K562 (cell line): ENCODE measurements at regions not wholly inside any gene's neighbourhood (a gene's known extent, or its start where the extent isn't known, plus 50 kb on each side); places are given as distances from the start of the nearest gene placed in this dataset.

ENCODE experiments used
- BRF1 ChIP-seq: IDR thresholded peaks from 3 replicates; pipeline ENCODE4 v1.6.1; 2011; ENCODE audit warnings: borderline replicate concordance, mild to moderate bottlenecking; ENCODE audit not compliant: insufficient read length; ENCODE audit errors: extremely low read depth
- MYC ChIP-seq, 2 experiments: fragments of 250-450 bp in 1 of 2; sonication (Bioruptor Pico) in 1 of 2; IDR thresholded peaks; 2 replicates each; pipeline versions ENCODE4 v1.5.1 to v1.6.1; 2012 to 2021; ENCODE audit warnings: low read depth in 2 of 2, borderline replicate concordance in 1 of 2, improper control_type of control experiment in 1 of 2, low read length in 1 of 2, mild to moderate bottlenecking in 1 of 2, moderate library complexity in 1 of 2
- PHB ChIP-seq: fragments of 250-450 bp; sonication (Bioruptor Pico); IDR thresholded peaks from 2 replicates; pipeline ENCODE4 v1.5.0; 2021
- POLR2AphosphoS2 ChIP-seq: IDR thresholded peaks from 2 replicates; pipeline ENCODE4 v1.6.1; 2012; ENCODE audit warnings: low read length, improper control_type of control experiment
- POLR2G ChIP-seq: fragments of 200-400 bp; formaldehyde crosslinking; IDR thresholded peaks from 2 replicates; pipeline ENCODE4 v1.6.1; 2017; ENCODE audit warnings: low read depth, mild to moderate bottlenecking, antibody characterized with exemption, low read length, moderate library complexity
- RBFOX2 ChIP-seq: fragments of 200-400 bp; formaldehyde crosslinking; IDR thresholded peaks from 2 replicates; pipeline ENCODE4 v1.6.1; 2017; ENCODE audit warnings: low read depth, mild to moderate bottlenecking, low read length, moderate library complexity
- SP1 ChIP-seq: sonication (generic); formaldehyde crosslinking; IDR thresholded peaks from 2 replicates; pipeline ENCODE4 v1.8.1; 2022; ENCODE audit warnings: mild to moderate bottlenecking, missing genetic modification reagents
- SREBF2 ChIP-seq: sonication (generic); formaldehyde crosslinking; IDR thresholded peaks from 2 replicates; pipeline ENCODE4 v1.4.0; 2020; ENCODE audit warnings: mild to moderate bottlenecking, missing genetic modification reagents
- TBL1XR1 ChIP-seq, 2 experiments: IDR thresholded peaks; 2 replicates each; pipeline ENCODE4 v1.6.1; 2012; ENCODE audit warnings: improper control_type of control experiment in 2 of 2, low read length in 2 of 2, mild to moderate bottlenecking in 1 of 2
- YY1 ChIP-seq, 3 experiments: IDR thresholded peaks; 2 replicates each; pipeline ENCODE4 v1.6.1; 2011; ENCODE audit warnings: low read length in 2 of 3, mild to moderate bottlenecking in 2 of 3, moderate library complexity in 2 of 3, borderline replicate concordance in 1 of 3, control low read depth in 1 of 3, low read depth in 1 of 3; ENCODE audit not compliant: insufficient read depth in 3 of 3, insufficient replicate concordance in 2 of 3, control insufficient read depth in 1 of 3, insufficient read length in 1 of 3; ENCODE audit errors: extremely low read depth in 1 of 3
- ZNF766 ChIP-seq: fragments of 200-800 bp; sonication (Bioruptor generic); conservative IDR thresholded peaks from 2 replicates; pipeline ENCODE4 v1.6.1; 2016; ENCODE audit warnings: missing genetic modification characterization, missing compliant biosample characterization
- TF ChIP-seq, protein P1 (sequence below): sonication (generic); formaldehyde crosslinking; IDR thresholded peaks from 2 replicates; pipeline ENCODE4 v1.8.0; 2022; ENCODE audit warnings: mild to moderate bottlenecking, missing genetic modification reagents, borderline replicate concordance

DNA sequence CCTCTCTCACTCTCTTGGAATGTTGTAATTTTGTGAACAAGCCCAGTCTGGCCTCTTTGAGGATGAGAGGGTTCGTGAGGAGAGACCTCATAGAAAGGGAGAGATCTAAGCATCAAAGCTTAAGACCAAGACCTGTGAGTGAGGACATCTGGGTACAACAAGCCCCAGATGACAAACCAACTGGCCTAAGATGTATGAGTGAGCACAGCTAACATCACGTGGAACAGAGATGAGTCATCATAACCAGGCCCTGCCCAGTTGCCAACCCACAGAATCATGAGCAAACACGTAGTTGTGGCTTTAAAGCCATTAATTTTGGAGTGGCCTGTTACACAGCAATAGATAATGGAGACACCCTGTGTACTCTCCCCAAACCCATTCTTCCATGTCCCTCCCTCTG, 439.1 kb upstream of the KIF2A start:
- no peak for TF ChIP-seq SREBF2 (CRISPR knock-in tag)
- TF ChIP-seq YY1 (IDR thresholded peaks at IDR 0.05; ENCODE audit: borderline replicate concordance in 1 of 3, control insufficient read depth in 1 of 3, extremely low read depth in 1 of 3, insufficient read depth in 3 of 3, insufficient read length in 1 of 3, insufficient replicate concordance in 2 of 3, low read depth in 1 of 3, low read length in 2 of 3), result no peak
- no peak for TF ChIP-seq PHB (CRISPR knock-in tag)
- no peak for TF ChIP-seq POLR2G
- no peak for TF ChIP-seq ZNF766 (CRISPR knock-in tag)
- no peak for TF ChIP-seq TBL1XR1 (IDR thresholded peaks at IDR 0.05; ENCODE audit: low read length in 2 of 2)
- no peak for TF ChIP-seq POLR2AphosphoS2
- TF ChIP-seq MYC (IDR thresholded peaks at IDR 0.05; ENCODE audit: low read depth, low read length), result no peak
- TF ChIP-seq MYC (CRISPR knock-in tag; IDR thresholded peaks at IDR 0.05; ENCODE audit: borderline replicate concordance, low read depth), result no peak
- TF ChIP-seq, protein P1, sequence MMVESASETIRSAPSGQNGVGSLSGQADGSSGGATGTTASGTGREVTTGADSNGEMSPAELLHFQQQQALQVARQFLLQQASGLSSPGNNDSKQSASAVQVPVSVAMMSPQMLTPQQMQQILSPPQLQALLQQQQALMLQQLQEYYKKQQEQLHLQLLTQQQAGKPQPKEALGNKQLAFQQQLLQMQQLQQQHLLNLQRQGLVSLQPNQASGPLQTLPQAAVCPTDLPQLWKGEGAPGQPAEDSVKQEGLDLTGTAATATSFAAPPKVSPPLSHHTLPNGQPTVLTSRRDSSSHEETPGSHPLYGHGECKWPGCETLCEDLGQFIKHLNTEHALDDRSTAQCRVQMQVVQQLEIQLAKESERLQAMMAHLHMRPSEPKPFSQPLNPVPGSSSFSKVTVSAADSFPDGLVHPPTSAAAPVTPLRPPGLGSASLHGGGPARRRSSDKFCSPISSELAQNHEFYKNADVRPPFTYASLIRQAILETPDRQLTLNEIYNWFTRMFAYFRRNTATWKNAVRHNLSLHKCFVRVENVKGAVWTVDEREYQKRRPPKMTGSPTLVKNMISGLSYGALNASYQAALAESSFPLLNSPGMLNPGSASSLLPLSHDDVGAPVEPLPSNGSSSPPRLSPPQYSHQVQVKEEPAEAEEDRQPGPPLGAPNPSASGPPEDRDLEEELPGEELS (CRISPR knock-in tag), result no peak
- no peak for TF ChIP-seq BRF1
- TF ChIP-seq SP1 (CRISPR knock-in tag), result no peak
- TF ChIP-seq RBFOX2, result no peak
